Gastrocnemius medialis (tissue), 4 donors: ENCODE measurements at regions not wholly inside any gene's neighbourhood (a gene's known extent, or its start where the extent isn't known, plus 50 kb on each side); places are given as distances from the start of the nearest gene placed in this dataset.

Experiments
- CTCF ChIP-seq, 5 experiments: fragments of 450-650 bp in 3 of 5; fragments of 200-600 bp in 2 of 5; sonication (generic) in 2 of 5; IDR thresholded peaks in 4 of 5; conservative IDR thresholded peaks in 1 of 5; 1 replicate in 4 of 5; 2 replicates in 1 of 5; pipeline ENCODE4 v1.5.1; 2016 to 2019; ENCODE audit warnings: antibody characterized with exemption in 5 of 5, mild to moderate bottlenecking in 3 of 5, moderate library complexity in 3 of 5
- POLR2A ChIP-seq, 2 donors: fragments of 450-650 bp; IDR thresholded peaks; one replicate each; pipeline ENCODE4 v1.6.1; 2017; ENCODE audit warnings: antibody characterized with exemption in 2 of 2, mild to moderate bottlenecking in 2 of 2, moderate library complexity in 2 of 2

- no peak for TF ChIP-seq CTCF (IDR thresholded peaks at IDR 0.05 in 4 of 5, conservative IDR thresholded peaks at IDR 0.05 in 1 of 5)
- no peak for TF ChIP-seq POLR2A (IDR thresholded peaks at IDR 0.05)
These were observed 237.3 kb upstream of the CDH5 start for GRCh38 chr16:66129196-66129595.
